ENCODE measurements at regions not wholly inside any gene's neighbourhood (a gene's known extent, or its start where the extent isn't known, plus 50 kb on each side); places are given as distances from the start of the nearest gene placed in this dataset.

- TF ChIP-seq CTCF (conservative IDR thresholded peaks at IDR 0.05; ENCODE audit: low read length) (no peak), EZH2phosphoT487 (IDR thresholded peaks at IDR 0.05; ENCODE audit: borderline replicate concordance) (no peak)
Measured at GRCh38 chr12:22781339-22781738, 156.4 kb downstream of the ETNK1 start.

Measured in Loucy (cell line).